DND-41 (cell line): ENCODE measurements at regions not wholly inside any gene's neighbourhood (a gene's known extent, or its start where the extent isn't known, plus 50 kb on each side); places are given as distances from the start of the nearest gene placed in this dataset.

Source experiments
- ATAC-seq: fragments of 200-7000 bp; cut with Tn5 transposase; 3 replicates; pipeline ENCODE4 v1.9.1; 2021; ENCODE audit warnings: low read depth; ENCODE audit not compliant: insufficient read depth
- DNase-seq: peaks from one replicate; pipeline ENCODE4 v3.0.0-alpha.2; 2020
- H2AFZ ChIP-seq: 2 replicates; pipeline ENCODE4 v1.6.0; 2012; ENCODE audit warnings: low read depth, low read length
- H3K27ac ChIP-seq: 2 replicates; pipeline ENCODE4 v1.5.1; 2012; ENCODE audit warnings: low read length, inconsistent platforms
- H3K27me3 ChIP-seq: fragments of 200-600 bp; sonication (generic); 2 replicates; pipeline ENCODE4 v1.6.0; 2012; ENCODE audit warnings: low read length, mild to moderate bottlenecking, inconsistent platforms; ENCODE audit not compliant: insufficient read depth, poor library complexity
- H3K36me3 ChIP-seq: 2 replicates; pipeline ENCODE4 v1.5.1; 2012; ENCODE audit warnings: low read length, inconsistent platforms; ENCODE audit not compliant: insufficient read depth
- H3K4me1 ChIP-seq: 2 replicates; pipeline ENCODE4 v1.5.1; 2012; ENCODE audit warnings: mild to moderate bottlenecking, low read length; ENCODE audit not compliant: insufficient read depth
- H3K4me2 ChIP-seq: 2 replicates; pipeline ENCODE4 v1.6.0; 2012; ENCODE audit warnings: mild to moderate bottlenecking, moderate library complexity, low read length, inconsistent platforms; ENCODE audit not compliant: insufficient read depth
- H3K4me3 ChIP-seq, 2 experiments: fragments of 200-600 bp in 1 of 2; shearing (Covaris generic) in 1 of 2; 2 replicates each; pipeline ENCODE4 v1.5.1; 2012 to 2016; ENCODE audit warnings: inconsistent platforms in 2 of 2, low read length in 2 of 2, mild to moderate bottlenecking in 2 of 2, low read depth in 1 of 2, moderate library complexity in 1 of 2
- H3K79me2 ChIP-seq: 2 replicates; pipeline ENCODE4 v1.6.0; 2012; ENCODE audit warnings: low read length, inconsistent platforms; ENCODE audit not compliant: insufficient read depth
- H3K9ac ChIP-seq: 2 replicates; pipeline ENCODE4 v1.6.0; 2012; ENCODE audit warnings: low read depth, mild to moderate bottlenecking, inconsistent platforms, low read length, moderate library complexity
- H3K9me3 ChIP-seq: 2 replicates; pipeline ENCODE4 v1.5.1; 2012; ENCODE audit warnings: low read length, moderate library complexity, mild to moderate bottlenecking, inconsistent platforms; ENCODE audit not compliant: insufficient read depth, severe bottlenecking
- H4K20me1 ChIP-seq: 2 replicates; pipeline ENCODE4 v1.6.0; 2012; ENCODE audit warnings: low read length; ENCODE audit not compliant: insufficient read depth
- CTCF ChIP-seq: IDR thresholded peaks from 2 replicates; pipeline ENCODE4 v1.5.1; 2012; ENCODE audit warnings: borderline replicate concordance, low read length, moderate library complexity, mild to moderate bottlenecking; ENCODE audit not compliant: poor library complexity, severe bottlenecking; ENCODE audit errors: extremely low read depth
- EZH2 ChIP-seq: IDR thresholded peaks from 3 replicates; pipeline ENCODE4 v1.6.1; 2012; ENCODE audit warnings: borderline replicate concordance, low read depth, mild to moderate bottlenecking, moderate library complexity, low read length, inconsistent platforms; ENCODE audit not compliant: severe bottlenecking

- DNase-seq (no peak), ATAC-seq (no peak)
- no peak overlapping the region for H3K4me2 ChIP-seq
- no peaks in the 10 kb centered on the region for H3K9me3 ChIP-seq
- H4K20me1 ChIP-seq = no peaks in the 10 kb centered on the region
- H3K27me3 ChIP-seq = no peaks in the 10 kb centered on the region
- H3K9ac ChIP-seq = no peak overlapping the region
- TF ChIP-seq CTCF = no peak
- no peak overlapping the region for H3K4me3 ChIP-seq
- H3K4me1 ChIP-seq = no peaks in the 10 kb centered on the region
- H3K36me3 ChIP-seq = no peaks in the 10 kb centered on the region
- H3K27ac ChIP-seq = no peak overlapping the region
- H2AFZ ChIP-seq = no peak overlapping the region
- H3K79me2 ChIP-seq = no peaks in the 10 kb centered on the region
Measured at GRCh38 chr7:51521694-51522312, 205.2 kb upstream of the COBL start.

GRCh38 chr7:51521054-51521453 is 204.4 kb upstream of the COBL start:
- Histone ChIP-seq H3K27me3 (no peaks in the 10 kb centered on the region), H3K9me3 (no peaks in the 10 kb centered on the region), H3K79me2 (no peaks in the 10 kb centered on the region), H3K27ac (no peak overlapping the region), H3K36me3 (no peaks in the 10 kb centered on the region), H2AFZ (no peak overlapping the region), H3K4me2 (no peak overlapping the region), H3K4me1 (no peaks in the 10 kb centered on the region), H4K20me1 (no peaks in the 10 kb centered on the region), H3K9ac (no peak overlapping the region), H3K4me3 (no peak overlapping the region)
- ATAC-seq (no peak), DNase-seq (no peak)
- TF ChIP-seq CTCF (no peak), EZH2 (no peak)

- Histone ChIP-seq H3K4me2 (no peak overlapping the region), H3K9ac (no peak overlapping the region), H2AFZ (no peak overlapping the region), H3K36me3 (no peaks in the 10 kb centered on the region), H3K79me2 (no peaks in the 10 kb centered on the region), H4K20me1 (no peaks in the 10 kb centered on the region), H3K4me3 (no peak overlapping the region), H3K9me3 (no peaks in the 10 kb centered on the region), H3K4me1 (no peaks in the 10 kb centered on the region), H3K27ac (no peak overlapping the region), H3K27me3 (no peaks in the 10 kb centered on the region)
- no peak for DNase-seq
- no peak for TF ChIP-seq CTCF
- no peak for TF ChIP-seq EZH2
- ATAC-seq = no peak
Measured at GRCh38 chr7:51518646-51519045, 202.0 kb upstream of the COBL start.

- no peak overlapping the region for H3K27ac ChIP-seq
- ATAC-seq = no peak
- H3K79me2 ChIP-seq = no peaks in the 10 kb centered on the region
- no peak overlapping the region for H2AFZ ChIP-seq
- no peaks in the 10 kb centered on the region for H3K9me3 ChIP-seq
- H4K20me1 ChIP-seq = no peaks in the 10 kb centered on the region
- H3K4me2 ChIP-seq = no peak overlapping the region
- H3K9ac ChIP-seq = no peak overlapping the region
- no peak for DNase-seq
- no peaks in the 10 kb centered on the region for H3K36me3 ChIP-seq
- no peak overlapping the region for H3K4me3 ChIP-seq
- H3K4me1 ChIP-seq = no peaks in the 10 kb centered on the region
- no peaks in the 10 kb centered on the region for H3K27me3 ChIP-seq
- TF ChIP-seq EZH2 (no peak), CTCF (no peak)
Measured at GRCh38 chr7:51517187-51517586, 200.6 kb upstream of the COBL start.
